ENCODE measurements at regions not wholly inside any gene's neighbourhood (a gene's known extent, or its start where the extent isn't known, plus 50 kb on each side); places are given as distances from the start of the nearest gene placed in this dataset.
"Not testable (repeated sequence)": the region's sequence is repeated elsewhere in the genome, so short reads cannot be mapped to it uniquely, and the experiment has no call there.

GRCh38 chr2:142561656-142562055 lies 315.8 kb upstream of the KYNU start:
- H3K9me2 ChIP-seq (replicated peaks; ENCODE audit: control insufficient read depth, low read length), result no peaks in the 10 kb centered on the region
- no peak overlapping the region for H3K27ac ChIP-seq (ENCODE audit: low read depth, low read length)

GRCh38 chr2:142557391-142557790 lies 320.1 kb upstream of the KYNU start:
- H3K9me2 ChIP-seq (replicated peaks; ENCODE audit: control insufficient read depth, low read length), result no peaks in the 10 kb centered on the region
- H3K4me2 ChIP-seq (ENCODE audit: low read length), result no peak overlapping the region
- H3K27me3 ChIP-seq (ENCODE audit: control insufficient read depth, low read length), result no peaks in the 10 kb centered on the region
- no peaks in the 10 kb centered on the region for H3K79me2 ChIP-seq (ENCODE audit: control insufficient read depth, low read length)
- no peaks in the 10 kb centered on the region; the same call in 1 of the 2 replicates for H3K9me3 ChIP-seq (ENCODE audit: control insufficient read depth, insufficient read depth, low read length)
- no peak overlapping the region for H3K27ac ChIP-seq (ENCODE audit: low read depth, low read length)
- no peak for TF ChIP-seq CTCF (IDR thresholded peaks at IDR 0.05; ENCODE audit: low read depth, low read length, poor library complexity, severe bottlenecking)
- no peak for TF ChIP-seq EZH2phosphoT487 (IDR thresholded peaks at IDR 0.05; ENCODE audit: borderline replicate concordance, low read length)
- no peaks in the 10 kb centered on the region for H4K20me1 ChIP-seq (ENCODE audit: control insufficient read depth, insufficient read depth, low read depth, low read length)
- H3K4me1 ChIP-seq (ENCODE audit: control insufficient read depth, low read length), result no peaks in the 10 kb centered on the region
- H3F3A ChIP-seq (ENCODE audit: control insufficient read depth, insufficient read depth), result no peaks in the 10 kb centered on the region
- H3K4me3 ChIP-seq (ENCODE audit: low read length), result no peak overlapping the region
- no peaks in the 10 kb centered on the region for H3K36me3 ChIP-seq (ENCODE audit: control insufficient read depth, low read length)

More at GRCh38 chr2:142561656-142562055, 315.8 kb upstream of the KYNU start:
- no peaks in the 10 kb centered on the region for H4K20me1 ChIP-seq (ENCODE audit: control insufficient read depth, insufficient read depth, low read depth, low read length)
- H3K79me2 ChIP-seq (ENCODE audit: control insufficient read depth, low read length), result no peaks in the 10 kb centered on the region
- no peaks in the 10 kb centered on the region for H3K27me3 ChIP-seq (ENCODE audit: control insufficient read depth, low read length)
- TF ChIP-seq EZH2phosphoT487 (IDR thresholded peaks at IDR 0.05; ENCODE audit: borderline replicate concordance, low read length) (no peak), CTCF (IDR thresholded peaks at IDR 0.05; ENCODE audit: low read depth, low read length, poor library complexity, severe bottlenecking) (no peak)
- H3K9me3 ChIP-seq (ENCODE audit: control insufficient read depth, insufficient read depth, low read length), result no peaks in the 10 kb centered on the region; the same call in 1 of the 2 replicates
- no peak overlapping the region for H3K4me2 ChIP-seq (ENCODE audit: low read length)
- no peaks in the 10 kb centered on the region for H3K4me1 ChIP-seq (ENCODE audit: control insufficient read depth, low read length)
- H3K4me3 ChIP-seq (ENCODE audit: low read length), result no peak overlapping the region
- no peaks in the 10 kb centered on the region for H3K36me3 ChIP-seq (ENCODE audit: control insufficient read depth, low read length)
- no peaks in the 10 kb centered on the region for H3F3A ChIP-seq (ENCODE audit: control insufficient read depth, insufficient read depth)

- not testable (repeated sequence) for H3K79me2 ChIP-seq (ENCODE audit: control insufficient read depth, low read length); H3K27ac ChIP-seq (ENCODE audit: low read depth, low read length); H3K36me3 ChIP-seq (ENCODE audit: control insufficient read depth, low read length); H3K4me1 ChIP-seq (ENCODE audit: control insufficient read depth, low read length); H3K9me2 ChIP-seq (replicated peaks; ENCODE audit: control insufficient read depth, low read length); H3F3A ChIP-seq (ENCODE audit: control insufficient read depth, insufficient read depth); H3K27me3 ChIP-seq (ENCODE audit: control insufficient read depth, low read length); H3K9me3 ChIP-seq (ENCODE audit: control insufficient read depth, insufficient read depth, low read length); H3K4me2 ChIP-seq (ENCODE audit: low read length); H4K20me1 ChIP-seq (ENCODE audit: control insufficient read depth, insufficient read depth, low read depth, low read length); H3K4me3 ChIP-seq (ENCODE audit: low read length)
These were observed 331.5 kb upstream of the KYNU start for GRCh38 chr2:142545999-142546398.

GRCh38 chr2:142545036-142545435 lies 332.4 kb upstream of the KYNU start:
- Histone ChIP-seq H3K9me2 (replicated peaks; ENCODE audit: control insufficient read depth, low read length) (no peaks in the 10 kb centered on the region), H3K9me3 (ENCODE audit: control insufficient read depth, insufficient read depth, low read length) (no peaks in the 10 kb centered on the region), H3K79me2 (ENCODE audit: control insufficient read depth, low read length) (no peaks in the 10 kb centered on the region), H3F3A (ENCODE audit: control insufficient read depth, insufficient read depth) (no peaks in the 10 kb centered on the region), H3K27ac (ENCODE audit: low read depth, low read length) (no peak overlapping the region), H4K20me1 (ENCODE audit: control insufficient read depth, insufficient read depth, low read depth, low read length) (no peaks in the 10 kb centered on the region), H3K27me3 (ENCODE audit: control insufficient read depth, low read length) (no peaks in the 10 kb centered on the region; the same call in 1 of the 2 replicates), H3K4me3 (ENCODE audit: low read length) (no peak overlapping the region), H3K4me2 (ENCODE audit: low read length) (no peak overlapping the region), H3K36me3 (ENCODE audit: control insufficient read depth, low read length) (no peaks in the 10 kb centered on the region), H3K4me1 (ENCODE audit: control insufficient read depth, low read length) (no peaks in the 10 kb centered on the region)
- TF ChIP-seq EZH2phosphoT487 (IDR thresholded peaks at IDR 0.05; ENCODE audit: borderline replicate concordance, low read length), result no peak
- no peak for TF ChIP-seq CTCF (IDR thresholded peaks at IDR 0.05; ENCODE audit: low read depth, low read length, poor library complexity, severe bottlenecking)

All from DOHH2 (cell line).